Ammon's horn (tissue), 1 donor: ENCODE measurements at regions not wholly inside any gene's neighbourhood (a gene's known extent, or its start where the extent isn't known, plus 50 kb on each side); places are given as distances from the start of the nearest gene placed in this dataset.
A peak's percentile ranks its signal among the peaks of the same experiment; 100 is the strongest.
"Not testable (repeated sequence)": the region's sequence is repeated elsewhere in the genome, so short reads cannot be mapped to it uniquely, and the experiment has no call there.

Experiments used
- DNase-seq: peaks from one replicate; pipeline ENCODE4 v3.0.0-alpha.2; 2016; ENCODE audit warnings: low spot score

- DNase-seq: no peak
These were observed 337.5 kb downstream of the EPHA7 start for GRCh38 chr6:93081901-93082300.

- DNase-seq: no peak
These were observed 340.3 kb downstream of the EPHA7 start for GRCh38 chr6:93079061-93079460.

- DNase-seq: no peak
These were observed 345.5 kb downstream of the EPHA7 start for GRCh38 chr6:93073811-93074210.

GRCh38 chr6:93069856-93070255, 349.5 kb downstream of the EPHA7 start:
- no peak for DNase-seq

- DNase-seq: no peak
These were observed 359.4 kb downstream of the EPHA7 start for GRCh38 chr6:93059911-93060310.

- DNase-seq: no peak
These were observed 361.8 kb downstream of the EPHA7 start for GRCh38 chr6:93057584-93057983.

GRCh38 chr6:93048381-93048780, 371.0 kb downstream of the EPHA7 start:
- no peak for DNase-seq

GRCh38 chr6:93047033-93047432, 372.3 kb downstream of the EPHA7 start:
- DNase-seq: no peak

- DNase-seq: no peak
These were observed 374.2 kb downstream of the EPHA7 start for GRCh38 chr6:93045156-93045555.

GRCh38 chr6:93040375-93040774, 379.0 kb downstream of the EPHA7 start:
- no peak for DNase-seq

GRCh38 chr6:93036835-93037234, 382.5 kb downstream of the EPHA7 start:
- no peak for DNase-seq

- no peak for DNase-seq
These were observed 383.6 kb downstream of the EPHA7 start for GRCh38 chr6:93035756-93036155.

GRCh38 chr6:93021235-93021915, 398.0 kb downstream of the EPHA7 start:
- DNase-seq: peak; percentile 15

GRCh38 chr6:93017626-93018025, 401.7 kb downstream of the EPHA7 start:
- DNase-seq: no peak

GRCh38 chr6:93017213-93017612, 402.1 kb downstream of the EPHA7 start:
- no peak for DNase-seq

GRCh38 chr6:93013054-93013453, 406.3 kb downstream of the EPHA7 start:
- no peak for DNase-seq

- DNase-seq: no peak
These were observed 411.0 kb downstream of the EPHA7 start for GRCh38 chr6:93008375-93008774.

- no peak for DNase-seq
These were observed 429.7 kb downstream of the EPHA7 start for GRCh38 chr6:92989656-92990055.

- DNase-seq: no peak
These were observed 440.1 kb downstream of the EPHA7 start for GRCh38 chr6:92979281-92979680.

GRCh38 chr6:92977018-92977417, 442.3 kb downstream of the EPHA7 start:
- DNase-seq: no peak

- DNase-seq: no peak
These were observed 452.0 kb downstream of the EPHA7 start for GRCh38 chr6:92967362-92967761.

- no peak for DNase-seq
These were observed 456.5 kb downstream of the EPHA7 start for GRCh38 chr6:92962846-92963245.

GRCh38 chr6:92952111-92952510, 467.2 kb downstream of the EPHA7 start:
- DNase-seq: not testable (repeated sequence)

- no peak for DNase-seq
These were observed 473.6 kb downstream of the EPHA7 start for GRCh38 chr6:92945799-92946198.
